ENCODE measurements at regions not wholly inside any gene's neighbourhood (a gene's known extent, or its start where the extent isn't known, plus 50 kb on each side); places are given as distances from the start of the nearest gene placed in this dataset.

- TF ChIP-seq GATAD2B (IDR thresholded peaks at IDR 0.05; ENCODE audit: borderline replicate concordance) (no peak), BRCA1 (IDR thresholded peaks at IDR 0.05) (no peak), BRCA1 (CRISPR knock-in tag; IDR thresholded peaks at IDR 0.05) (no peak), SRSF9 (IDR thresholded peaks at IDR 0.05; ENCODE audit: borderline replicate concordance, low read depth, low read length) (no peak), NFIC (IDR thresholded peaks at IDR 0.05) (no peak), GATA2 (CRISPR knock-in tag; IDR thresholded peaks at IDR 0.05) (no peak), KAT7 (CRISPR knock-in tag; IDR thresholded peaks at IDR 0.05; ENCODE audit: borderline replicate concordance) (no peak), RFX5 (IDR thresholded peaks at IDR 0.05; ENCODE audit: low read depth, low read length) (no peak)
Measured at GRCh38 chr14:53539489-53540126, 386.5 kb upstream of the DDHD1 start.
